Endothelial cell of umbilical vein (primary cell): ENCODE measurements at regions not wholly inside any gene's neighbourhood (a gene's known extent, or its start where the extent isn't known, plus 50 kb on each side); places are given as distances from the start of the nearest gene placed in this dataset.

Experiments
- BruUV-seq: library from RNA; stranded (reverse); fragments of 400-500 nt; replicated peaks from 2 replicates; lab custom pipeline; 2021; lab: Mats Ljungman, UMichigan
- CTCF ChIA-PET: fragments of 300-600, 350-600 bp; sonication (Branson Sonifier 250); formaldehyde crosslinking; loops from one replicate; lab custom pipeline; 2021; ENCODE audit warnings: antibody characterized with exemption, inconsistent platforms; lab: Charles Lee
- POLR2A ChIA-PET: fragments of 300-600, 350-600 bp; sonication (Branson Sonifier 250); formaldehyde crosslinking; loops from one replicate; lab custom pipeline; 2021; ENCODE audit warnings: antibody characterized with exemption, inconsistent platforms; lab: Charles Lee
- DNase-seq: peaks from one replicate; pipeline ENCODE4 v3.0.0-alpha.2; 2011; ENCODE audit warnings: low read depth, low spot score
- FAIRE-seq: peaks from 2 replicates; lab custom pipeline; 2011; peaks lifted over from hg19 to GRCh38; lab: Jason Lieb, UNC
- H2AFZ ChIP-seq: 2 replicates; pipeline ENCODE4 v1.6.0; 2012; ENCODE audit warnings: low read depth, low read length, control low read depth, inconsistent platforms
- H3K27ac ChIP-seq: 2 replicates; pipeline ENCODE4 v1.5.1; 2011; ENCODE audit warnings: low read depth, mild to moderate bottlenecking, control low read depth, low read length, moderate library complexity; ENCODE audit not compliant: insufficient read depth
- H3K27me3 ChIP-seq, 2 experiments: 2 replicates each; pipeline versions ENCODE4 v1.6.0 to v1.6.1; 2011; ENCODE audit warnings: low read length in 2 of 2, mixed read lengths in 1 of 2; ENCODE audit not compliant: control insufficient read depth in 2 of 2, insufficient read depth in 2 of 2
- H3K36me3 ChIP-seq, 2 experiments: 2 replicates in 1 of 2; 3 replicates in 1 of 2; pipeline ENCODE4 v1.5.1; 2011; ENCODE audit warnings: low read length in 2 of 2, mild to moderate bottlenecking in 1 of 2, moderate library complexity in 1 of 2; ENCODE audit not compliant: control insufficient read depth in 2 of 2, insufficient read depth in 2 of 2; ENCODE audit errors: extremely low read depth in 1 of 2
- H3K4me1 ChIP-seq: 3 replicates; pipeline ENCODE4 v1.5.1; 2011; ENCODE audit warnings: mild to moderate bottlenecking, low read length; ENCODE audit not compliant: control insufficient read depth, insufficient read depth; ENCODE audit errors: extremely low read depth
- H3K4me2 ChIP-seq: 2 replicates; pipeline ENCODE4 v1.6.1; 2011; ENCODE audit warnings: low read length, control low read depth, mixed read lengths; ENCODE audit not compliant: insufficient read depth
- H3K4me3 ChIP-seq, 3 experiments: fragments of 200-600 bp in 1 of 3; sonication (generic), shearing (Covaris generic) in 1 of 3; replicated peaks in 1 of 3; 2 replicates each; pipeline ENCODE4 v1.5.1; 2011 to 2016; ENCODE audit warnings: control low read depth in 3 of 3, low read length in 3 of 3, mild to moderate bottlenecking in 2 of 3, inconsistent platforms in 1 of 3, low read depth in 1 of 3, moderate library complexity in 1 of 3; ENCODE audit not compliant: insufficient read depth in 1 of 3
- H3K79me2 ChIP-seq: 2 replicates; pipeline ENCODE4 v1.6.0; 2012; ENCODE audit warnings: low read length, inconsistent platforms; ENCODE audit not compliant: control insufficient read depth, insufficient read depth
- H3K9ac ChIP-seq: replicated peaks from 2 replicates; pipeline ENCODE3; 2011; ENCODE audit warnings: low read length, control low read depth; ENCODE audit not compliant: insufficient read depth; ENCODE audit errors: extremely low read depth
- H3K9me1 ChIP-seq: replicated peaks from 3 replicates; pipeline ENCODE4 v1.6.0; 2011; ENCODE audit warnings: mild to moderate bottlenecking, low read length; ENCODE audit not compliant: control insufficient read depth, insufficient read depth; ENCODE audit errors: extremely low read depth
- H3K9me3 ChIP-seq: replicated peaks from 2 replicates; pipeline ENCODE4 v1.5.1; 2012; ENCODE audit warnings: low read length, inconsistent platforms; ENCODE audit not compliant: control insufficient read depth, insufficient read depth
- H4K20me1 ChIP-seq: replicated peaks from 2 replicates; pipeline ENCODE3; 2011; ENCODE audit warnings: mild to moderate bottlenecking, low read length; ENCODE audit not compliant: control insufficient read depth, insufficient read depth; ENCODE audit errors: extremely low read depth
- CTCF ChIP-seq, 2 donors: IDR thresholded peaks; 1 replicate in 1 of 2; 2 replicates in 1 of 2; pipeline ENCODE4 v1.5.1; 2011; ENCODE audit warnings: low read length in 2 of 2, mild to moderate bottlenecking in 2 of 2, moderate library complexity in 2 of 2, control low read depth in 1 of 2, inconsistent platforms in 1 of 2, low read depth in 1 of 2; ENCODE audit not compliant: insufficient read depth in 1 of 2; ENCODE audit errors: extremely low read depth in 1 of 2
- EZH2 ChIP-seq: IDR thresholded peaks from 2 replicates; pipeline ENCODE4 v1.6.1; 2012; ENCODE audit warnings: borderline replicate concordance, low read depth, mild to moderate bottlenecking, moderate library complexity, low read length, inconsistent platforms; ENCODE audit not compliant: severe bottlenecking
- FOS ChIP-seq: IDR thresholded peaks from 2 replicates; pipeline ENCODE4 v1.6.1; 2011; ENCODE audit warnings: mild to moderate bottlenecking, low read length, moderate library complexity, borderline replicate concordance; ENCODE audit not compliant: insufficient read depth
- GATA2 ChIP-seq: IDR thresholded peaks from 2 replicates; pipeline ENCODE4 v1.7.0; 2011; ENCODE audit warnings: low read depth, mild to moderate bottlenecking, moderate library complexity, mixed read lengths, low read length; ENCODE audit not compliant: insufficient read length, insufficient read depth
- JUN ChIP-seq: IDR thresholded peaks from 2 replicates; pipeline ENCODE4 v1.6.1; 2011; ENCODE audit warnings: borderline replicate concordance, low read depth; ENCODE audit not compliant: insufficient read length, insufficient read depth
- MAX ChIP-seq: IDR thresholded peaks from 2 replicates; pipeline ENCODE4 v1.6.1; 2011; ENCODE audit not compliant: insufficient read depth, insufficient read length
- MYC ChIP-seq: IDR thresholded peaks from one replicate; pipeline ENCODE4 v1.6.1; 2011; ENCODE audit warnings: mild to moderate bottlenecking, low read depth, low read length
- POLR2A ChIP-seq: IDR thresholded peaks from 2 replicates; pipeline ENCODE4 v1.6.1; 2012; ENCODE audit warnings: low read depth, mild to moderate bottlenecking, control low read depth, low read length
- POLR2AphosphoS5 ChIP-seq: IDR thresholded peaks from 2 replicates; pipeline ENCODE4 v1.6.1; 2012; ENCODE audit warnings: low read depth, mild to moderate bottlenecking, control low read depth, low read length, moderate library complexity; ENCODE audit not compliant: insufficient read depth
- dilution Hi-C: fragments of 300-500 bp; cut with MboI; formaldehyde crosslinking; loops from one replicate; pipeline ENCODE4 v1.15.0; 2019; ENCODE audit warnings: low sequenced_read_pairs; ENCODE audit not compliant: extremely low pct_ligation_motif_present
- intact Hi-C: fragments of 100-400 bp; cut with micrococcal nuclease; formaldehyde crosslinking; loops from one replicate; pipeline ENCODE4 v1.10.0; 2022

- Histone ChIP-seq H3K27ac (no peak overlapping the region), H3K9ac (no peak overlapping the region), H3K79me2 (no peaks in the 10 kb centered on the region), H4K20me1 (no peaks in the 10 kb centered on the region), H2AFZ (no peak overlapping the region), H3K4me2 (no peak overlapping the region), H3K4me3 (no peak overlapping the region), H3K9me1 (no peaks in the 10 kb centered on the region), H3K9me3 (no peaks in the 10 kb centered on the region), H3K4me1 (no peaks in the 10 kb centered on the region), H3K27me3 (no peaks in the 10 kb centered on the region), H3K36me3 (no peaks in the 10 kb centered on the region)
- POLR2A ChIA-PET: no interaction called here
- intact Hi-C loops: no loop called here
- CTCF ChIA-PET: no interaction called here
- DNase-seq (no peak), FAIRE-seq (no peak)
- dilution Hi-C loops: no loop called here
- TF ChIP-seq CTCF (IDR thresholded peaks at IDR 0.05; ENCODE audit: extremely low read depth in 1 of 2, insufficient read depth in 1 of 2, low read depth in 1 of 2, low read length in 2 of 2) (no peak), FOS (no peak), POLR2AphosphoS5 (no peak), GATA2 (no peak), MYC (no peak), EZH2 (no peak), MAX (no peak), POLR2A (no peak), JUN (no peak)
- no TSS peak for BruUV-seq
Observed at GRCh38 chr2:118665784-118666529, 181.5 kb downstream of the EN1 start.
